ENCODE measurements at regions not wholly inside any gene's neighbourhood (a gene's known extent, or its start where the extent isn't known, plus 50 kb on each side); places are given as distances from the start of the nearest gene placed in this dataset.

- 69% methylated on average over 1 of the region's 1 CpG; no CpG with 5 or more reads in 1 of the 2 donors for WGBS, 2 donors (ENCODE audit: low coverage in 1 of 2)
- in situ Hi-C loops (cut with MboI; ENCODE audit: low pct_ligation_motif_present in 1 of 4, low pct_unique_long_range_greater_than_20kb in 1 of 4, low sequenced_read_pairs in 3 of 4) = no loop called here
Observed at GRCh38 chr10:47223236-47223635, 76.8 kb upstream of the GDF10 start.

GRCh38 chr10:47224546-47225218, 75.3 kb upstream of the GDF10 start:
- Histone ChIP-seq H3K27me3 (no peaks in the 10 kb centered on the region), H3K4me3 (no peak overlapping the region), H3K4me1 (no peaks in the 10 kb centered on the region), H3K9me3 (no peaks in the 10 kb centered on the region), H3K27ac (no peak overlapping the region), H3K36me3 (no peaks in the 10 kb centered on the region)
- TF ChIP-seq POLR2AphosphoS5 (IDR thresholded peaks at IDR 0.05) (no peak), POLR2A (IDR thresholded peaks at IDR 0.05) (no peak), CTCF (IDR thresholded peaks at IDR 0.05) (no peak), EP300 (IDR thresholded peaks at IDR 0.05; ENCODE audit: low read depth) (no peak)
- in situ Hi-C loops (cut with MboI; ENCODE audit: low pct_ligation_motif_present in 1 of 4, low pct_unique_long_range_greater_than_20kb in 1 of 4, low sequenced_read_pairs in 3 of 4) (no loop called here), intact Hi-C loops (cut with DNase I; ENCODE audit: low total_unique reads) (no loop called here)
- DNase-seq = no peak
- WGBS, 2 donors (ENCODE audit: low coverage in 1 of 2) = 48% methylated on average over 2 of the region's 2 CpGs; no CpG with 5 or more reads in 1 of the 2 donors

More at GRCh38 chr10:47223236-47223635, 76.8 kb upstream of the GDF10 start:
- no peaks in the 10 kb centered on the region for H3K27me3 ChIP-seq
- intact Hi-C loops (cut with DNase I; ENCODE audit: low total_unique reads) = no loop called here
- no peaks in the 10 kb centered on the region for H3K36me3 ChIP-seq
- TF ChIP-seq POLR2A (IDR thresholded peaks at IDR 0.05) (no peak), CTCF (IDR thresholded peaks at IDR 0.05) (no peak), EP300 (IDR thresholded peaks at IDR 0.05; ENCODE audit: low read depth) (no peak), POLR2AphosphoS5 (IDR thresholded peaks at IDR 0.05) (no peak)
- no peak for DNase-seq
- no peak overlapping the region for H3K27ac ChIP-seq
- H3K9me3 ChIP-seq = no peaks in the 10 kb centered on the region
- no peak overlapping the region for H3K4me3 ChIP-seq
- no peaks in the 10 kb centered on the region for H3K4me1 ChIP-seq

GRCh38 chr10:47225219-47225927, 74.6 kb upstream of the GDF10 start:
- no peak for DNase-seq
- H3K4me1 ChIP-seq = no peaks in the 10 kb centered on the region
- no peak overlapping the region for H3K4me3 ChIP-seq
- H3K9me3 ChIP-seq = no peaks in the 10 kb centered on the region
- intact Hi-C loops (cut with DNase I; ENCODE audit: low total_unique reads) (no loop called here), in situ Hi-C loops (cut with MboI; ENCODE audit: low pct_ligation_motif_present in 1 of 4, low pct_unique_long_range_greater_than_20kb in 1 of 4, low sequenced_read_pairs in 3 of 4) (no loop called here)
- TF ChIP-seq POLR2A (IDR thresholded peaks at IDR 0.05) (no peak), CTCF (IDR thresholded peaks at IDR 0.05) (no peak), EP300 (IDR thresholded peaks at IDR 0.05; ENCODE audit: low read depth) (no peak), POLR2AphosphoS5 (IDR thresholded peaks at IDR 0.05) (no peak)
- H3K27me3 ChIP-seq = no peaks in the 10 kb centered on the region
- 89% methylated on average over 8 of the region's 8 CpGs; no CpG with 5 or more reads in 1 of the 2 donors for WGBS, 2 donors (ENCODE audit: low coverage in 1 of 2)
- no peak overlapping the region for H3K27ac ChIP-seq
- H3K36me3 ChIP-seq = no peaks in the 10 kb centered on the region

GRCh38 chr10:47225928-47226645, 73.9 kb upstream of the GDF10 start:
- Histone ChIP-seq H3K36me3 (no peaks in the 10 kb centered on the region), H3K4me3 (no peak overlapping the region), H3K27me3 (no peaks in the 10 kb centered on the region), H3K9me3 (no peaks in the 10 kb centered on the region), H3K4me1 (no peaks in the 10 kb centered on the region), H3K27ac (no peak overlapping the region)
- intact Hi-C loops (cut with DNase I; ENCODE audit: low total_unique reads) = no loop called here
- no peak for TF ChIP-seq EP300 (IDR thresholded peaks at IDR 0.05; ENCODE audit: low read depth)
- no peak for TF ChIP-seq CTCF (IDR thresholded peaks at IDR 0.05)
- no peak for TF ChIP-seq POLR2AphosphoS5 (IDR thresholded peaks at IDR 0.05)
- no peak for TF ChIP-seq POLR2A (IDR thresholded peaks at IDR 0.05)
- 91% methylated on average over 8 of the region's 8 CpGs; no CpG with 5 or more reads in 1 of the 2 donors for WGBS, 2 donors (ENCODE audit: low coverage in 1 of 2)
- no peak for DNase-seq
- in situ Hi-C loops (cut with MboI; ENCODE audit: low pct_ligation_motif_present in 1 of 4, low pct_unique_long_range_greater_than_20kb in 1 of 4, low sequenced_read_pairs in 3 of 4) = no loop called here
